ENCODE measurements at regions not wholly inside any gene's neighbourhood (a gene's known extent, or its start where the extent isn't known, plus 50 kb on each side); places are given as distances from the start of the nearest gene placed in this dataset.

DNA sequence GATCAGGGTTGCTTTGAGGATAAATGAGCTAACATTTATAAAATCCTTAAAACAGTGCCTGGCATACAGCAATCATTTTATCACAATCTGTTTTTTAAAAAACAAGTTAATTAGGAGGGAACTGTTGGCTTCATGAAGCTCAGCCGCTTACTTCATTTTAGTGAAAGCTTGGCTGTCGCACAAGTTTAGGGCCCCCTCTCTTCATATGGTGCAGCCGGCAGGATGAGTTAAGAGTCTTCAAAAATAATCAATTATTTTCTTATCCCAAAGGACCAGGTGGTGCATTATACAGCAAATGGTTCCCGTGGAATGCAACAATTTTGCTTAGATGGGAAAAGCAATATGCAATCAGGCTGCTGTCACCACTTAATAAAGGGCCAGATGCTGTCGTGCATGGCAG lies 57.4 kb upstream of the PROKR2 start:
- Histone ChIP-seq H3K27me3 (replicated peaks in 1 of 7) (peaks cover 0 to 13% (median 0%) of the 10 kb centered on the region in 7 donors), H3K9me3 (peaks cover 0 to 12% (median 0%) of the 10 kb centered on the region in 8 donors), H3K36me3 (no peaks in the 10 kb centered on the region), H3K4me1 (no peaks in the 10 kb centered on the region), H3K27ac (no peak overlapping the region), H3K4me3 (no peak overlapping the region)
- TF ChIP-seq POLR2AphosphoS5 (IDR thresholded peaks at IDR 0.05) (no peak), POLR2A (IDR thresholded peaks at IDR 0.05) (no peak)
- TF ChIP-seq, protein P1, sequence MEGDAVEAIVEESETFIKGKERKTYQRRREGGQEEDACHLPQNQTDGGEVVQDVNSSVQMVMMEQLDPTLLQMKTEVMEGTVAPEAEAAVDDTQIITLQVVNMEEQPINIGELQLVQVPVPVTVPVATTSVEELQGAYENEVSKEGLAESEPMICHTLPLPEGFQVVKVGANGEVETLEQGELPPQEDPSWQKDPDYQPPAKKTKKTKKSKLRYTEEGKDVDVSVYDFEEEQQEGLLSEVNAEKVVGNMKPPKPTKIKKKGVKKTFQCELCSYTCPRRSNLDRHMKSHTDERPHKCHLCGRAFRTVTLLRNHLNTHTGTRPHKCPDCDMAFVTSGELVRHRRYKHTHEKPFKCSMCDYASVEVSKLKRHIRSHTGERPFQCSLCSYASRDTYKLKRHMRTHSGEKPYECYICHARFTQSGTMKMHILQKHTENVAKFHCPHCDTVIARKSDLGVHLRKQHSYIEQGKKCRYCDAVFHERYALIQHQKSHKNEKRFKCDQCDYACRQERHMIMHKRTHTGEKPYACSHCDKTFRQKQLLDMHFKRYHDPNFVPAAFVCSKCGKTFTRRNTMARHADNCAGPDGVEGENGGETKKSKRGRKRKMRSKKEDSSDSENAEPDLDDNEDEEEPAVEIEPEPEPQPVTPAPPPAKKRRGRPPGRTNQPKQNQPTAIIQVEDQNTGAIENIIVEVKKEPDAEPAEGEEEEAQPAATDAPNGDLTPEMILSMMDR (IDR thresholded peaks at IDR 0.05 in 8 of 11, conservative IDR thresholded peaks at IDR 0.05 in 3 of 11), result no peak
- intact Hi-C loops (cut with DNase I; ENCODE audit: low total_unique reads), result no loop called here
- 70 to 88% (median 79%) methylated on average over 5 of the region's 5 CpGs for WGBS, 5 donors
- DNase-seq, result no peak

DNA sequence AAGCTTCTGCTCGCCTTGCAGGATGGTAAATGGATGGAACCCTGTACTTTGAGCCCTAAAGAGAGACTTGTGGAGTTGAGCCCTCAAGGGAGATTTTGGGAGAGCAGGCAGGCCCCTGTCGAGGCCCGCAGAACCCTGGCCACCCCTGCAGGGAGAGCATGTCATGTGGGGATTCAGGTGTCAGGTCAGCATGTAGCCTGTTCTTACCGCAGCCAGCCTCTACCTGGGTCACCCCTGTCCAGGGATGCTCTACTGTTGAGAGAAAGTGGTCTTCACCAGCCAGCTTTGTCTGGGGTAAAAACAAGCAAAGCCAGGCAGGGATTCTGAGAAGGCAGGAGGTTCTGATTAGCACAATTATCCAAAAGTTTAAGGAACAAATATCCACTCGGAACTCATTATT lies 55.6 kb upstream of the PROKR2 start:
- no peak overlapping the region for H3K4me3 ChIP-seq
- H3K9me3 ChIP-seq, result peaks cover 0 to 12% (median under 1%) of the 10 kb centered on the region in 8 donors
- 79 to 86% (median 85%) methylated on average over 5 of the region's 5 CpGs for WGBS, 5 donors
- intact Hi-C loops (cut with DNase I; ENCODE audit: low total_unique reads), result no loop called here
- no peak for TF ChIP-seq POLR2AphosphoS5 (IDR thresholded peaks at IDR 0.05)
- no peak for TF ChIP-seq POLR2A (IDR thresholded peaks at IDR 0.05)
- TF ChIP-seq, protein P1 (IDR thresholded peaks at IDR 0.05 in 8 of 11, conservative IDR thresholded peaks at IDR 0.05 in 3 of 11), result no peak
- no peak for DNase-seq
- H3K27me3 ChIP-seq (replicated peaks in 1 of 7), result peaks cover 0 to 8% (median 0%) of the 10 kb centered on the region in 7 donors
- no peaks in the 10 kb centered on the region for H3K36me3 ChIP-seq
- H3K27ac ChIP-seq, result no peak overlapping the region
- H3K4me1 ChIP-seq, result no peaks in the 10 kb centered on the region

DNA sequence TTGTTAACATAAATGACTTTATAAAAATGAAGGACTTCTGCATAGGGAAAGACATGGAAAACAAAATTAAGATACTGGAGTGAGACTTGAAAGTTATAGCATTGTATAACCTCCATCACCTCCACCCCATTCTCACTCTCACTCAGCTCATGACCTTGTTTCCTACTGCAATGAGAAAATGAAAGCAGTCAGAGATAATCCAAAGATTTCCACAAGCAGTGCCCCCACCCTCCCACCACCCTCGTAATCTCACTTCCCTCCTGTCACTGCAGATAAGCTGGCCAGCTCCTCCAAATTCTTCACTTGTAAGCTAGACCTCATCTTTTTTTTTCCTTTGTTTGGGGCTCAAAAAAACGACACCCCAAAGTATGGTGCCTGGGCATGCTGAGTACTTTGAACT lies 52.9 kb upstream of the PROKR2 start:
- Histone ChIP-seq H3K4me3 (no peak overlapping the region), H3K4me1 (no peaks in the 10 kb centered on the region), H3K9me3 (peaks cover 0 to 24% (median 9%) of the 10 kb centered on the region in 8 donors), H3K27me3 (replicated peaks in 1 of 7) (no peaks in the 10 kb centered on the region), H3K27ac (no peak overlapping the region), H3K36me3 (no peaks in the 10 kb centered on the region)
- DNase-seq, result no peak
- WGBS, 5 donors, result 9 to 21% (median 14%) methylated on average over 2 of the region's 2 CpGs
- no peak for TF ChIP-seq POLR2A (IDR thresholded peaks at IDR 0.05)
- TF ChIP-seq, protein P1 (IDR thresholded peaks at IDR 0.05 in 8 of 11, conservative IDR thresholded peaks at IDR 0.05 in 3 of 11), result no peak
- TF ChIP-seq POLR2AphosphoS5 (IDR thresholded peaks at IDR 0.05), result no peak
- intact Hi-C loops (cut with DNase I; ENCODE audit: low total_unique reads), result no loop called here

Measured in spleen (tissue), 11 donors.